ENCODE measurements at regions not wholly inside any gene's neighbourhood (a gene's known extent, or its start where the extent isn't known, plus 50 kb on each side); places are given as distances from the start of the nearest gene placed in this dataset.

DNA sequence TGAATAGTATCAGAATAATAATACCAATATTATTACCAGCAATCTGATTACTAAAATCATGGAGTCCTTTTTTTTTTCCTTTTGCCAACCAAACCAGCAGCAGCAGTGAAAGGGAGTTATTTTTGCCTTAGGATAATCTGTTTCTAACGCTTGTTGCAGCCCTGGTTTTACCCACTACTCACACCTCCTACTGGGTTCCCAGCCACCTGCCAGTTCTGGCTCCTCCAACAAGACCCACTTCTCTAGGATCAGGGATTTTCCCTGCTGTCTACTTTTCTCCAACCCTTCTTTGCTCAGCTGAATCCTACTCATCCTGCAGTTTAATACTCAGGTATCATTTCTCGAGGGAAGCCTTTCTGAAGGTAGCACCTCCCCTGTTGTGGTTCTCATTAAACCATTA, 96.8 kb upstream of the BCAR3 start:
- Histone ChIP-seq H3K4me3 (no peak overlapping the region), H3K4me1 (no peaks in the 10 kb centered on the region), H3K27ac (no peak overlapping the region), H3K9me3 (no peaks in the 10 kb centered on the region), H3K36me3 (no peaks in the 10 kb centered on the region), H3K27me3 (no peaks in the 10 kb centered on the region)
- TF ChIP-seq, protein P1, sequence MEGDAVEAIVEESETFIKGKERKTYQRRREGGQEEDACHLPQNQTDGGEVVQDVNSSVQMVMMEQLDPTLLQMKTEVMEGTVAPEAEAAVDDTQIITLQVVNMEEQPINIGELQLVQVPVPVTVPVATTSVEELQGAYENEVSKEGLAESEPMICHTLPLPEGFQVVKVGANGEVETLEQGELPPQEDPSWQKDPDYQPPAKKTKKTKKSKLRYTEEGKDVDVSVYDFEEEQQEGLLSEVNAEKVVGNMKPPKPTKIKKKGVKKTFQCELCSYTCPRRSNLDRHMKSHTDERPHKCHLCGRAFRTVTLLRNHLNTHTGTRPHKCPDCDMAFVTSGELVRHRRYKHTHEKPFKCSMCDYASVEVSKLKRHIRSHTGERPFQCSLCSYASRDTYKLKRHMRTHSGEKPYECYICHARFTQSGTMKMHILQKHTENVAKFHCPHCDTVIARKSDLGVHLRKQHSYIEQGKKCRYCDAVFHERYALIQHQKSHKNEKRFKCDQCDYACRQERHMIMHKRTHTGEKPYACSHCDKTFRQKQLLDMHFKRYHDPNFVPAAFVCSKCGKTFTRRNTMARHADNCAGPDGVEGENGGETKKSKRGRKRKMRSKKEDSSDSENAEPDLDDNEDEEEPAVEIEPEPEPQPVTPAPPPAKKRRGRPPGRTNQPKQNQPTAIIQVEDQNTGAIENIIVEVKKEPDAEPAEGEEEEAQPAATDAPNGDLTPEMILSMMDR (IDR thresholded peaks at IDR 0.05): no peak
- intact Hi-C loops (cut with DNase I): no loop called here
- no peak for DNase-seq (ENCODE audit: low spot score in 2 of 2)

DNA sequence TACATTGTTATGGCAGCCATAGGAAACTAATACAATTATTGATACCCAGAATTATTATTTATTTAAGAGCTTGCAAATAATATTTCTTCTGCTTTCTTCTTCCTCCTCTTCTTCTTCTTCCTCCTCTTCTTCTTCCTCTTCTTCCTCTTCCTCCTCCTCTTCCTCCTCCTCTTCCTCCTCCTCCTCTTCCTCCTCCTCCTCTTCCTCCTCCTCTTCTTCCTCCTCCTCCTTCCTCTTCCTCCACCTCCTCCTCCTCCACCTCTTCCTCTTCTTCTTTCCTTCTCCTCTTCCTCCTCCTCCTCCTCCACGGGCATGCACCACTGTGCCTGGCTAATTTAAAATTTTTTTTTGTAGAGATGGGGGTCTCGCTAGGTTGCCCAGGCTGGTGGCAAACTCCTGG, 95.6 kb upstream of the BCAR3 start:
- no peak overlapping the region for H3K4me3 ChIP-seq
- no peak for DNase-seq (ENCODE audit: low spot score in 2 of 2)
- no peaks in the 10 kb centered on the region for H3K4me1 ChIP-seq
- TF ChIP-seq, protein P1 (IDR thresholded peaks at IDR 0.05): no peak
- intact Hi-C loops (cut with DNase I): no loop called here
- no peaks in the 10 kb centered on the region for H3K27me3 ChIP-seq
- no peaks in the 10 kb centered on the region for H3K36me3 ChIP-seq
- H3K9me3 ChIP-seq: no peaks in the 10 kb centered on the region
- H3K27ac ChIP-seq: no peak overlapping the region

DNA sequence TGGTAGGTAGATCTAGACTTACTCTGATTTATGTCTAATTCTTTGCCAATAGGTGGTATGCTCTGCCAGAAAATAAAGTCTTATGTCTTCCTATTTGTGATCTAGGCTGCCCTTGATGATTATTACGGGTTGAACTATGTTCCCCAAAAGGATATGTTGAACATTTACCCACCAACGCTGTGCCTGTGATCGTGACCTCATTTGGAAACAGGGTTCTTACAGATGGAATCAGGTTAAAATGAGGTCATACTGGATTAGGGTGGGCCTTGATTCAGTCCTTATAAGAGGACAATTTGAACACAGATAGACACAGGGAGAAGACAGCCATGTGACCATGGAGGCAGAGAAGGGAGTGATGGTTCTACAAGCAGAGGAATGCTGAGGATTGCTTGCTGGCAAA, 95.1 kb upstream of the BCAR3 start:
- intact Hi-C loops (cut with DNase I): no loop called here

DNA sequence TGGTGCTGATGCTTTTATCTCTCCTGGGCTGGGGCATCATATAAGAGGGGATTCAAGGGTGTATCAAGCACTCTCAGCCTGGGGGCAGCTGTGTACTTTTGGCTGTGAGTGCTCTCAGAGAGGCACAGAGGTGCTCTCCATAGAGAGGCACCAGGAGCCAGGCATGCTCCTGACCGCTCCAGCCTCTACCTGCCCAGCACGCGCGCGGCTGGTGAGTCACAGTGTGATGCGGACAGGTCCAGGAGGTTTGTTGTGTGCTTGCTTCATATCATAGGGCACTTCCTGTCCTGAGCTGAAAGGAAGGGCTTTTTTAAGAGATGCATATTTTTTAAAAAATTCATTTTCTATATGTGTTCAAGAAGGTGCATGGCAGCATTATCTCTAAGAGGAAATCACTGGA, 93.6 kb upstream of the BCAR3 start:
- H3K36me3 ChIP-seq: no peaks in the 10 kb centered on the region
- no peaks in the 10 kb centered on the region for H3K4me1 ChIP-seq
- DNase-seq (ENCODE audit: low spot score in 2 of 2): no peak
- intact Hi-C loops (cut with DNase I): no loop called here
- TF ChIP-seq, protein P1 (IDR thresholded peaks at IDR 0.05): no peak
- H3K27me3 ChIP-seq: no peaks in the 10 kb centered on the region
- no peak overlapping the region for H3K27ac ChIP-seq
- H3K9me3 ChIP-seq: no peaks in the 10 kb centered on the region
- H3K4me3 ChIP-seq: no peak overlapping the region

More for the DNA sequence above, 95.1 kb upstream of the BCAR3 start:
- no peak for DNase-seq (ENCODE audit: low spot score in 2 of 2)
- H3K27me3 ChIP-seq: no peaks in the 10 kb centered on the region
- no peaks in the 10 kb centered on the region for H3K9me3 ChIP-seq
- TF ChIP-seq, protein P1 (IDR thresholded peaks at IDR 0.05): no peak
- H3K36me3 ChIP-seq: no peaks in the 10 kb centered on the region
- no peaks in the 10 kb centered on the region for H3K4me1 ChIP-seq
- H3K27ac ChIP-seq: no peak overlapping the region
- H3K4me3 ChIP-seq: no peak overlapping the region

DNA sequence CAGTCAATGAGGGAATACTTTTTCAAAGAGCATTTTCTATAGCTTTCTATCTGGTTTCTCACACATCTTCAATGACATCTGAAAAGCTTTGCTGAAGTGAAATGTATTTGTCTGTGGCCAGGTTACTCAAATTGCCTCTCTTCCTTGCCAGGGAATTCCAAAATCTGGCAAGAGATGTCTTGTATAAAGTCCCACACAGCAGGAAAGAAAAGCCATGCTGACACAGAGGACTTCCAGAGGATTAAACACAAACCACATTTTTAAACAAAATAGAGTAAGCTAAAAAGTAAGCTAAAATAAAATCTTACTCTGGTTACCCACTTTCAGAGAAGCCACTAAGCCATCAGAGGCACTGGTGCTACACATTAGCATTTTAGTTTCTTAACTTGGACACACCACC, 93.1 kb upstream of the BCAR3 start:
- H3K27me3 ChIP-seq: no peaks in the 10 kb centered on the region
- no peak overlapping the region for H3K4me3 ChIP-seq
- TF ChIP-seq, protein P1 (IDR thresholded peaks at IDR 0.05): no peak
- no peaks in the 10 kb centered on the region for H3K36me3 ChIP-seq
- H3K27ac ChIP-seq: no peak overlapping the region
- H3K4me1 ChIP-seq: no peaks in the 10 kb centered on the region
- DNase-seq (ENCODE audit: low spot score in 2 of 2): no peak
- intact Hi-C loops (cut with DNase I): no loop called here
- H3K9me3 ChIP-seq: no peaks in the 10 kb centered on the region

Measured in ascending aorta (tissue), 2 donors.